ENCODE measurements at regions not wholly inside any gene's neighbourhood (a gene's known extent, or its start where the extent isn't known, plus 50 kb on each side); places are given as distances from the start of the nearest gene placed in this dataset.

GRCh38 chrX:28312965-28313364 lies 274.3 kb upstream of the IL1RAPL1 start:
- 0 out of 2 replicates have a peak, but pooled peaks cover 2% of the 10 kb centered on the region for H3K9me3 ChIP-seq (ENCODE audit: control insufficient read depth, insufficient read depth, low read depth, low read length)
- H3K4me1 ChIP-seq (ENCODE audit: control insufficient read depth, insufficient read depth, low read length) = no peaks in the 10 kb centered on the region
- H3K4me3 ChIP-seq (ENCODE audit: low read depth, low read length) = no peak overlapping the region
- no peaks in the 10 kb centered on the region for H3K36me3 ChIP-seq (ENCODE audit: control insufficient read depth, insufficient read depth, low read length)
- H3K9ac ChIP-seq (ENCODE audit: low read length) = no peak overlapping the region
- no peaks in the 10 kb centered on the region; the same call in 1 of the 2 replicates for H3K27me3 ChIP-seq (ENCODE audit: control insufficient read depth, insufficient read depth, low read length)
- H3K27ac ChIP-seq (ENCODE audit: low read depth, low read length) = no peak overlapping the region

- Histone ChIP-seq H3K27ac (ENCODE audit: low read depth, low read length) (no peak overlapping the region), H3K9ac (ENCODE audit: low read length) (no peak overlapping the region), H3K4me3 (ENCODE audit: low read depth, low read length) (no peak overlapping the region), H3K9me3 (ENCODE audit: control insufficient read depth, insufficient read depth, low read depth, low read length) (no peaks in the 10 kb centered on the region), H3K36me3 (ENCODE audit: control insufficient read depth, insufficient read depth, low read length) (no peaks in the 10 kb centered on the region), H3K27me3 (ENCODE audit: control insufficient read depth, insufficient read depth, low read length) (no peaks in the 10 kb centered on the region; the same call in 1 of the 2 replicates), H3K4me1 (ENCODE audit: control insufficient read depth, insufficient read depth, low read length) (no peaks in the 10 kb centered on the region)
Measured at GRCh38 chrX:28312259-28312658, 275.0 kb upstream of the IL1RAPL1 start.

GRCh38 chrX:28311466-28311865 lies 275.8 kb upstream of the IL1RAPL1 start:
- H3K27me3 ChIP-seq (ENCODE audit: control insufficient read depth, insufficient read depth, low read length) = no peaks in the 10 kb centered on the region; the same call in 1 of the 2 replicates
- no peaks in the 10 kb centered on the region for H3K4me1 ChIP-seq (ENCODE audit: control insufficient read depth, insufficient read depth, low read length)
- H3K9ac ChIP-seq (ENCODE audit: low read length) = no peak overlapping the region
- H3K9me3 ChIP-seq (ENCODE audit: control insufficient read depth, insufficient read depth, low read depth, low read length) = no peaks in the 10 kb centered on the region
- H3K4me3 ChIP-seq (ENCODE audit: low read depth, low read length) = no peak overlapping the region
- no peak overlapping the region for H3K27ac ChIP-seq (ENCODE audit: low read depth, low read length)
- no peaks in the 10 kb centered on the region for H3K36me3 ChIP-seq (ENCODE audit: control insufficient read depth, insufficient read depth, low read length)

DNA sequence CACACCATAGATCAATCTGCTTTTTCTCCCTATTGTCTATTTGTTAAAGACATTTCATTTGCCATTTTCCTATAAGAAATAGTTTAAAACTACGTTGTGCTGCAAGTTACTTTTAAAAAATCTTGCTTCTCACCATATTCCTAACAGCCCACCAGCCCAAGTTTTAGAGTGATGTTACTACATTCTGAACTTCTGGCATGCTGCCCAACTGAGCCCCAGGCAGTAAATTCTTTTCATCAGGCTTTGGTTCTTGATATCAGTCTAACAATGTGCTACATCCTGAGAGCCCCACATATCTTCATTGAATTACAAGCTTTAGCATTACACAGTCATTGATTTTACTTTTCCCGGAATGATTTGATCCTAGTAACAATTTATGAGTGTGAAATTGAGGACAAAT lies 283.8 kb upstream of the IL1RAPL1 start:
- 0 out of 2 replicates have a peak, but pooled peaks cover under 1% of the 10 kb centered on the region for H3K9me3 ChIP-seq (ENCODE audit: control insufficient read depth, insufficient read depth, low read depth, low read length)
- H3K4me3 ChIP-seq (ENCODE audit: low read depth, low read length) = no peak overlapping the region
- H3K4me1 ChIP-seq (ENCODE audit: control insufficient read depth, insufficient read depth, low read length) = no peaks in the 10 kb centered on the region
- no peaks in the 10 kb centered on the region for H3K36me3 ChIP-seq (ENCODE audit: control insufficient read depth, insufficient read depth, low read length)
- H3K27ac ChIP-seq (ENCODE audit: low read depth, low read length) = no peak overlapping the region
- H3K27me3 ChIP-seq (ENCODE audit: control insufficient read depth, insufficient read depth, low read length) = no peaks in the 10 kb centered on the region; the same call in 1 of the 2 replicates
- no peak overlapping the region for H3K9ac ChIP-seq (ENCODE audit: low read length)

DNA sequence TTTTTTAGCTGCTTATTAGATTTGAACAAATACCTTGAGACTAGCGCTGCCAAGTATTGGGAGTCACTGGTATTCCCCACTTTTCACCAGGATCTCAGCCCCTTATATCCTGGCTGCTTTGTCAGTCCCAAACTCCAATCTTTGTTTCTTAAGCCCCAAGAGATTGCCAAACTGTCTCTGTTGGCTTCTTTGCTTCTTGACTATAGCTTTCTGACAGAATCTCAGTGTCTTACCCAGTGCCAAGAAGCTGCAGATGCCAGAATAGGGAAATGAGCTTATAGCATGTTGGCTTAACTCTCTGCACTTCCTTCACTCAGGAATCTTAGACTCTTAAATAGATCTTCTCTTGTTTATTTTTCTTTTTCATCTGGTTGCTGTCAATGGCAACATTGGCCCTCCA lies 297.5 kb upstream of the DCAF8L1 start:
- no peaks in the 10 kb centered on the region; the same call in 1 of the 2 replicates for H3K27me3 ChIP-seq (ENCODE audit: control insufficient read depth, insufficient read depth, low read length)
- no peaks in the 10 kb centered on the region for H3K4me1 ChIP-seq (ENCODE audit: control insufficient read depth, insufficient read depth, low read length)
- no peak overlapping the region for H3K4me3 ChIP-seq (ENCODE audit: low read depth, low read length)
- H3K36me3 ChIP-seq (ENCODE audit: control insufficient read depth, insufficient read depth, low read length) = no peaks in the 10 kb centered on the region
- H3K9me3 ChIP-seq (ENCODE audit: control insufficient read depth, insufficient read depth, low read depth, low read length) = no peaks in the 10 kb centered on the region
- no peak overlapping the region for H3K27ac ChIP-seq (ENCODE audit: low read depth, low read length)
- H3K9ac ChIP-seq (ENCODE audit: low read length) = no peak overlapping the region

GRCh38 chrX:28278251-28278650 lies 297.0 kb upstream of the DCAF8L1 start:
- Histone ChIP-seq H3K4me3 (ENCODE audit: low read depth, low read length) (no peak overlapping the region), H3K9me3 (ENCODE audit: control insufficient read depth, insufficient read depth, low read depth, low read length) (no peaks in the 10 kb centered on the region), H3K27me3 (ENCODE audit: control insufficient read depth, insufficient read depth, low read length) (no peaks in the 10 kb centered on the region; the same call in 1 of the 2 replicates), H3K36me3 (ENCODE audit: control insufficient read depth, insufficient read depth, low read length) (no peaks in the 10 kb centered on the region), H3K4me1 (ENCODE audit: control insufficient read depth, insufficient read depth, low read length) (no peaks in the 10 kb centered on the region), H3K9ac (ENCODE audit: low read length) (no peak overlapping the region), H3K27ac (ENCODE audit: low read depth, low read length) (no peak overlapping the region)

- no peak overlapping the region for H3K4me3 ChIP-seq (ENCODE audit: low read depth, low read length)
- no peaks in the 10 kb centered on the region for H3K9me3 ChIP-seq (ENCODE audit: control insufficient read depth, insufficient read depth, low read depth, low read length)
- no peaks in the 10 kb centered on the region for H3K4me1 ChIP-seq (ENCODE audit: control insufficient read depth, insufficient read depth, low read length)
- no peak overlapping the region for H3K27ac ChIP-seq (ENCODE audit: low read depth, low read length)
- no peaks in the 10 kb centered on the region for H3K36me3 ChIP-seq (ENCODE audit: control insufficient read depth, insufficient read depth, low read length)
- H3K9ac ChIP-seq (ENCODE audit: low read length) = no peak overlapping the region
- peaks cover 9% of the 10 kb centered on the region; the same call in 1 of the 2 replicates for H3K27me3 ChIP-seq (ENCODE audit: control insufficient read depth, insufficient read depth, low read length)
Measured at GRCh38 chrX:28273736-28274135, 292.5 kb upstream of the DCAF8L1 start.

DNA sequence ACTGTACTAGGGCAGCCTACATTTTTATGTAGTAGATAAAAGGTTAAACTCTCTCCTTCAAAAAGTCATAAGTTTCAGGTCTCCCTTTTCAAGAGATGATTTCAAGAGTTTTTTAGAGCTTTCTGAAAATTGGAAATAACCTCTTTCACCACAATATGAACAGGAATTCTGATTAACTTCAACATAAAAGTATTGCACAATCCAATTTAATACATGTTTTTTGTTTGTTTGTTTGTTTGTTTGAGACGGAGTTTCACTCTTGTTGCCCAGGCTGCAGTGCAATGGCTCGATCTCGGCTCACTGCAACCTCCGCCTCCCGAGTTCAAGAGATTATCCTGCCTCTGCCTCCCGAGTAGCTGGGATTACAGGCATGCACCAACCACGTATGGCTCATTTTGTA lies 265.4 kb upstream of the DCAF8L1 start:
- no peak overlapping the region for H3K9ac ChIP-seq (ENCODE audit: low read length)
- no peak overlapping the region for H3K4me3 ChIP-seq (ENCODE audit: low read depth, low read length)
- no peaks in the 10 kb centered on the region for H3K36me3 ChIP-seq (ENCODE audit: control insufficient read depth, insufficient read depth, low read length)
- H3K27me3 ChIP-seq (ENCODE audit: control insufficient read depth, insufficient read depth, low read length) = no peaks in the 10 kb centered on the region; the same call in 1 of the 2 replicates
- H3K4me1 ChIP-seq (ENCODE audit: control insufficient read depth, insufficient read depth, low read length) = no peaks in the 10 kb centered on the region; the same call in 1 of the 2 replicates
- no peak overlapping the region for H3K27ac ChIP-seq (ENCODE audit: low read depth, low read length)
- H3K9me3 ChIP-seq (ENCODE audit: control insufficient read depth, insufficient read depth, low read depth, low read length) = no peaks in the 10 kb centered on the region

- Histone ChIP-seq H3K27ac (ENCODE audit: low read depth, low read length) (no peak overlapping the region), H3K9me3 (ENCODE audit: control insufficient read depth, insufficient read depth, low read depth, low read length) (no peaks in the 10 kb centered on the region), H3K4me3 (ENCODE audit: low read depth, low read length) (no peak overlapping the region), H3K9ac (ENCODE audit: low read length) (no peak overlapping the region), H3K36me3 (ENCODE audit: control insufficient read depth, insufficient read depth, low read length) (no peaks in the 10 kb centered on the region), H3K4me1 (ENCODE audit: control insufficient read depth, insufficient read depth, low read length) (no peaks in the 10 kb centered on the region), H3K27me3 (ENCODE audit: control insufficient read depth, insufficient read depth, low read length) (no peaks in the 10 kb centered on the region; the same call in 1 of the 2 replicates)
Measured at GRCh38 chrX:28229217-28229616, 248.0 kb upstream of the DCAF8L1 start.

DNA sequence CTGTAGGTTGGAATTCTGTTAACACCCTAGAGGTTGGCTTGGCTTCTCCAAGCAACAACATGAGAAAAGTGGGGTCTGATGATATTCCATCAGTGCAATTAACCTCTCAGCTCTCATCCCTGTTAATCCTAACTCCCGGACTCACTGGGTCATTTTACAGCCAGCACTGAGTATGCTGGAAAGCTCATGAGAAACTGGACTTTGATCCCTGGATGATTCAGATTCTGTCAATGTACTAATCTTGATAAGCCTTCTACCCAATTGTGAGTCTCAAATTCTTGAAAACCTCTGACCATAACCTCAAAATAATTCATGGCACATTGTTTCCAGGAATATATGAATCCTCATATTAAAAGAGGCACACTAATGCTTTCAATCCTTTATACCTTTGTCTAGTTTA lies 244.3 kb upstream of the DCAF8L1 start:
- Histone ChIP-seq H3K27ac (ENCODE audit: low read depth, low read length) (no peak overlapping the region), H3K4me3 (ENCODE audit: low read depth, low read length) (no peak overlapping the region), H3K9ac (ENCODE audit: low read length) (no peak overlapping the region), H3K4me1 (ENCODE audit: control insufficient read depth, insufficient read depth, low read length) (no peaks in the 10 kb centered on the region), H3K9me3 (ENCODE audit: control insufficient read depth, insufficient read depth, low read depth, low read length) (no peaks in the 10 kb centered on the region), H3K27me3 (ENCODE audit: control insufficient read depth, insufficient read depth, low read length) (no peaks in the 10 kb centered on the region; the same call in 1 of the 2 replicates), H3K36me3 (ENCODE audit: control insufficient read depth, insufficient read depth, low read length) (no peaks in the 10 kb centered on the region)

DNA sequence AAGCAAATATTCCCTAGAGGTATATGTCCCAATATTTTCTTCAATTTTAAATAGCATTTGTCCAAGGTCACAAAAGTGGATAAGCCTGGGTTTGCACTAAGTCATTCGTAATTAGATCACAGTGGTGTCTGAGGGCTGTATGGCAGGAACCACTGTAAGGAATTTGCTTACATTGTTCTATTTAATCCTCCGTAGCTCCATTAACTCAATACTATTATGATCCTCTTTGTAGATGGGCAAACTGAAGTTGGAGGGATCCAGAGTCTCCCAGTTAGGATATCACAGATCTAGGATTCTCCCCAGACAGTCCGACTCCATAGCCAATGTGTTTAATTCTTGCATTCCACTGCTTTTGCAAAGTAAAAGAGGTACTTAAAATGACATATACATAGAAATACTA lies 242.7 kb upstream of the DCAF8L1 start:
- H3K27me3 ChIP-seq (ENCODE audit: control insufficient read depth, insufficient read depth, low read length) = no peaks in the 10 kb centered on the region; the same call in 1 of the 2 replicates
- no peak overlapping the region for H3K4me3 ChIP-seq (ENCODE audit: low read depth, low read length)
- H3K36me3 ChIP-seq (ENCODE audit: control insufficient read depth, insufficient read depth, low read length) = no peaks in the 10 kb centered on the region
- H3K9ac ChIP-seq (ENCODE audit: low read length) = no peak overlapping the region
- H3K27ac ChIP-seq (ENCODE audit: low read depth, low read length) = no peak overlapping the region
- H3K9me3 ChIP-seq (ENCODE audit: control insufficient read depth, insufficient read depth, low read depth, low read length) = no peaks in the 10 kb centered on the region
- no peaks in the 10 kb centered on the region for H3K4me1 ChIP-seq (ENCODE audit: control insufficient read depth, insufficient read depth, low read length)

- Histone ChIP-seq H3K27ac (ENCODE audit: low read depth, low read length) (no peak overlapping the region), H3K9ac (ENCODE audit: low read length) (no peak overlapping the region), H3K27me3 (ENCODE audit: control insufficient read depth, insufficient read depth, low read length) (no peaks in the 10 kb centered on the region; the same call in 1 of the 2 replicates), H3K36me3 (ENCODE audit: control insufficient read depth, insufficient read depth, low read length) (no peaks in the 10 kb centered on the region), H3K4me1 (ENCODE audit: control insufficient read depth, insufficient read depth, low read length) (no peaks in the 10 kb centered on the region), H3K9me3 (ENCODE audit: control insufficient read depth, insufficient read depth, low read depth, low read length) (no peaks in the 10 kb centered on the region), H3K4me3 (ENCODE audit: low read depth, low read length) (no peak overlapping the region)
Measured at GRCh38 chrX:28223469-28223868, 242.2 kb upstream of the DCAF8L1 start.
